Nucleus accumbens (tissue), 56 donors: ENCODE measurements at regions not wholly inside any gene's neighbourhood (a gene's known extent, or its start where the extent isn't known, plus 50 kb on each side); places are given as distances from the start of the nearest gene placed in this dataset.
"Not testable (repeated sequence)": the region's sequence is repeated elsewhere in the genome, so short reads cannot be mapped to it uniquely, and the experiment has no call there.

ENCODE experiments used
- DNase-seq, 56 donors: peaks; one replicate each; lab custom pipeline; 2025; lab: John Stamatoyannopoulos, UW

- no peak for DNase-seq
These were observed 80.8 kb upstream of the ACSL1 start for GRCh38 chr4:184906480-184907097.

- no peak for DNase-seq
These were observed 81.4 kb upstream of the ACSL1 start for GRCh38 chr4:184907216-184907615.

GRCh38 chr4:184907810-184908209 is 82.0 kb upstream of the ACSL1 start:
- no peak for DNase-seq

GRCh38 chr4:184911310-184911709 is 85.5 kb upstream of the ACSL1 start:
- no peak for DNase-seq

GRCh38 chr4:184913356-184914143 is 87.8 kb upstream of the ACSL1 start:
- DNase-seq: no peak

GRCh38 chr4:184918799-184919198 is 93.0 kb upstream of the ACSL1 start:
- not testable (repeated sequence) for DNase-seq

- DNase-seq: no peak
These were observed 95.7 kb upstream of the ACSL1 start for GRCh38 chr4:184921456-184921855.

GRCh38 chr4:184922301-184922700 is 96.0 kb upstream of the HELT start:
- DNase-seq: no peak

- no peak for DNase-seq
These were observed 93.8 kb upstream of the HELT start for GRCh38 chr4:184924516-184924915.

GRCh38 chr4:184929476-184929875 is 88.8 kb upstream of the HELT start:
- no peak for DNase-seq

GRCh38 chr4:184930026-184930425 is 88.3 kb upstream of the HELT start:
- no peak for DNase-seq

GRCh38 chr4:184932343-184932742 is 85.9 kb upstream of the HELT start:
- DNase-seq: no peak

- no peak for DNase-seq
These were observed 85.0 kb upstream of the HELT start for GRCh38 chr4:184933311-184933710.

GRCh38 chr4:184934184-184934583 is 84.1 kb upstream of the HELT start:
- no peak for DNase-seq

GRCh38 chr4:184934961-184935360 is 83.3 kb upstream of the HELT start:
- DNase-seq: no peak

- DNase-seq: no peak
These were observed 82.2 kb upstream of the HELT start for GRCh38 chr4:184936071-184936470.

GRCh38 chr4:184937030-184937710 is 81.1 kb upstream of the HELT start:
- DNase-seq: no peak

- no peak for DNase-seq
These were observed 80.5 kb upstream of the HELT start for GRCh38 chr4:184937745-184938144.

- DNase-seq: no peak
These were observed 79.4 kb upstream of the HELT start for GRCh38 chr4:184938871-184939270.

GRCh38 chr4:184939978-184940377 is 78.3 kb upstream of the HELT start:
- no peak for DNase-seq

- no peak for DNase-seq
These were observed 77.8 kb upstream of the HELT start for GRCh38 chr4:184940500-184940899.
